ENCODE measurements at regions not wholly inside any gene's neighbourhood (a gene's known extent, or its start where the extent isn't known, plus 50 kb on each side); places are given as distances from the start of the nearest gene placed in this dataset.

- TF ChIP-seq YY1 (IDR thresholded peaks at IDR 0.05; ENCODE audit: insufficient read depth, insufficient read length) (no peak), ZNF274 (IDR thresholded peaks at IDR 0.05; ENCODE audit: low read depth, low read length) (no peak)
These were observed 258.7 kb downstream of the THBS2 start for GRCh38 chr6:168994956-168995355.
